ENCODE measurements at regions not wholly inside any gene's neighbourhood (a gene's known extent, or its start where the extent isn't known, plus 50 kb on each side); places are given as distances from the start of the nearest gene placed in this dataset.

- Histone ChIP-seq H3K4me3 (no peak overlapping the region), H3K27ac (no peak overlapping the region), H3K27me3 (no peaks in the 10 kb centered on the region), H3K9me3 (replicated peaks in 1 of 3) (no peaks in the 10 kb centered on the region), H3K4me1 (replicated peaks in 1 of 2) (no peaks in the 10 kb centered on the region), H3K36me3 (replicated peaks in 1 of 2) (no peaks in the 10 kb centered on the region)
- TF ChIP-seq POLR2A (IDR thresholded peaks at IDR 0.05) (no peak), CTCF (IDR thresholded peaks at IDR 0.05) (no peak)
- WGBS, 4 donors: 73 to 90% (median 80%) methylated on average over 1 to 3 of the region's 3 CpGs
- intact Hi-C loops (cut with DNase I): no loop called here
- no peak for DNase-seq
Measured at GRCh38 chr17:13104576-13104975, 86.7 kb upstream of the ELAC2 start.

GRCh38 chr17:13102477-13102876, 84.7 kb upstream of the ELAC2 start:
- DNase-seq: no peak
- no peak overlapping the region for H3K4me3 ChIP-seq

GRCh38 chr17:13099926-13100325, 82.1 kb upstream of the ELAC2 start:
- DNase-seq: no peak
- TF ChIP-seq CTCF (IDR thresholded peaks at IDR 0.05) (no peak), POLR2A (IDR thresholded peaks at IDR 0.05) (no peak)
- H3K27me3 ChIP-seq: no peaks in the 10 kb centered on the region
- no peaks in the 10 kb centered on the region for H3K9me3 ChIP-seq (replicated peaks in 1 of 3)
- H3K36me3 ChIP-seq (replicated peaks in 1 of 2): no peaks in the 10 kb centered on the region
- H3K27ac ChIP-seq: no peak overlapping the region
- H3K4me1 ChIP-seq (replicated peaks in 1 of 2): no peaks in the 10 kb centered on the region
- H3K4me3 ChIP-seq: no peak overlapping the region
- intact Hi-C loops (cut with DNase I): no loop called here
- WGBS, 4 donors: 71 to 78% (median 74%) methylated on average over 9 of the region's 9 CpGs

More at GRCh38 chr17:13102477-13102876, 84.7 kb upstream of the ELAC2 start:
- Histone ChIP-seq H3K4me1 (replicated peaks in 1 of 2) (no peaks in the 10 kb centered on the region), H3K36me3 (replicated peaks in 1 of 2) (no peaks in the 10 kb centered on the region), H3K27me3 (no peaks in the 10 kb centered on the region), H3K9me3 (replicated peaks in 1 of 3) (no peaks in the 10 kb centered on the region), H3K27ac (no peak overlapping the region)
- 35 to 48% (median 41%) methylated on average over 2 of the region's 2 CpGs for WGBS, 4 donors
- intact Hi-C loops (cut with DNase I): no loop called here
- TF ChIP-seq POLR2A (IDR thresholded peaks at IDR 0.05) (no peak), CTCF (IDR thresholded peaks at IDR 0.05) (no peak)

GRCh38 chr17:13099089-13099735, 81.4 kb upstream of the ELAC2 start:
- H3K27me3 ChIP-seq: no peaks in the 10 kb centered on the region
- H3K9me3 ChIP-seq (replicated peaks in 1 of 3): no peaks in the 10 kb centered on the region
- no peak overlapping the region for H3K4me3 ChIP-seq
- H3K36me3 ChIP-seq (replicated peaks in 1 of 2): no peaks in the 10 kb centered on the region
- 70 to 79% (median 73%) methylated on average over 10 of the region's 10 CpGs for WGBS, 4 donors
- H3K4me1 ChIP-seq (replicated peaks in 1 of 2): no peaks in the 10 kb centered on the region
- intact Hi-C loops (cut with DNase I): no loop called here
- TF ChIP-seq CTCF (IDR thresholded peaks at IDR 0.05) (no peak), POLR2A (IDR thresholded peaks at IDR 0.05) (no peak)
- H3K27ac ChIP-seq: no peak overlapping the region
- no peak for DNase-seq
